HG03439 (cell line): ENCODE measurements at regions not wholly inside any gene's neighbourhood (a gene's known extent, or its start where the extent isn't known, plus 50 kb on each side); places are given as distances from the start of the nearest gene placed in this dataset.

Source experiments
- ATAC-seq: cut with Tn5 transposase; IDR thresholded peaks from one replicate; pipeline ENCODE4 v1.9.1; 2021; ENCODE audit warnings: mild to moderate bottlenecking, moderate library complexity; ENCODE audit not compliant: unreplicated experiment

DNA sequence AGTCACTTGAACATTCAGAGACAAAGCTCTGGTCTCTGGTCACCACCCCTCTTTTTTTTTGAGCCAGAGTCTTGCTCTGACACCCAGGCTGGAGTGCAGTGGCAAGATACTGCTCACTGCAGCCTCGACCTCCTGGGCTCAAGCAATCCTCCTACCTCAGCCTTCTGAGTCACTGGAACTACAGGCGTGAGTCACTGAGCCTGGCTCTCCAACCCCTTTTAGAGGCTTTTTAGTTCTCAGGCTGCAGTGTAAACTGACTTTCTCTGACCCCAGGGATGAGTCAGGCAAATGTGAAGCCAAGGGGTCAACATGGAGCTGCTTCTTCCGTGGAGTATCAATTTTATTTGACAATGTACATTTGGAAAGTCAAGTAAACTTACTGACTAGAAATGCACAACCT, 229.2 kb downstream of the PTTG2 start:
- no peak for ATAC-seq

DNA sequence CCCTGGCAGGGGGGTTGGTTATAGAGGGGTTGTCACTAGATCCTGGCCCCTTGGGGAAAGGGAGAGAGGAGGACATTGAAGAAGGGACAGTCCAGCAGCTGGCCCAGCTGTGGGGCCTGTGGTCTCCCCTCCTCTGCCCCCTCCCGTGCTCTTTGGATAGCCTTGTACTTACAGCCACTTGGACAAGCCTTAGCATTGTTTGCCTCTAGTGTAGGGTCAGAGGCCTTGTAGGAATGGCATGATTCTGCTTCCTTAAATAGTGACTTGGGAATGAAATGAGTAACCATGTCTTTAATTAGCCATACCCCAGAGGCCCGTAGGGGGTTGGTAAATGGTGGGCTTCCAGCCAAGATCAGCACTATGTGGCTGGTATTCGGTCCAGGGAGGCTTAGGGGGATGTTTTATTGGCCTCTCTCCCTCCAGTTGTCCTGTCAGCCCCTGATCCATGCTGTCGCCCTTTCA, 230.6 kb downstream of the PTTG2 start:
- ATAC-seq = no peak

- ATAC-seq = no peak
Observed at GRCh38 chr4:38192516-38192915, 232.3 kb downstream of the PTTG2 start.

DNA sequence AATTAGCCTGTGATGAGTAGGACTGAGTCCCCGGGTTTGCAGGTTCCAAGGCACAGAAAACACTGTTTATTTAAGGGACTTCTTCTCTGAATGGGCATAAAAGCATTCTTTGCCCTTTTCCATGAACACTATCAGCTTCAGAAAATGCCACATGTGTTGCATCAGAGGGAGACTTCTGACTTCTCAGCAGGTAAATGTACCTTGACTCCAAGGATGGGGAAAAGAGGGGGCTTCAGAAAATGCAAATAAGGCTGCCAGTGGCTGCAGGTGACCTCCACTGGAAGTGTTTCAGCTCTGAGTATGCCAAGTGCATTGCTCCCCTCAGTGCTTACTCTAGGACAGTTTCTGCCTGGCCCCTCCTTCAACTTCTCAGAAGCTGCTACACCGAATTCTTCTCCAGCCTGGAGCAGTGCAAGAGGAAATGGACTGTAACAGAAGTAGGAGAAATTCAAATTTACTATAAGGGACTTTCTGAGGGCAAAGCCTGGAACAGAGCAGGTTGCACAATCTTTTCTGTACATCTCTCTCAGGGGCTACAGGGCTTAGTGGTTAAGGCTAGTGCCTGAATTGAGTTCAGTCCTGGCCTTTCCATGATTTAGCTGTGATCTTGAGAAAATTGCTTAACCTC, 233.2 kb downstream of the PTTG2 start:
- ATAC-seq = no peak

- ATAC-seq = no peak
Observed at GRCh38 chr4:38194047-38194602, 233.9 kb downstream of the PTTG2 start.

DNA sequence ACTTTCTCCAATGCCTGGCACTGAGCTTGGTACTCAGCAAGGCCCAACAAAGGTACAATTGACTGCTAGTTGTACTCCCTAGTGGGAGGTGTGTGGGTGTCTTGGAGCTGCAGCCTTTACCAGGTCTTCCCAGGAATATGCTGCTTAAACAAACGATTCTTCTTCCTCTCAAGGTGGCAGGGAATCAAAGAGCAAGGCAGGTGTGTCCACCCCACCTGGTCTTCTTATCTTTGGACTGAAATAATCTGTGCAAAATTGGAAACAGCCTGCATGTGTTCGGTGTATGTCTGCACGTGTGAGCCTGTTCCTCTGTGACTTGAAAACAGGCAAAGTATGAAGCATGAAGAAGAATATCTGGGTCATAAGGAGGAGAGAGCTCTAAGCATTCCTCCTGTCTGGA, 235.3 kb downstream of the PTTG2 start:
- ATAC-seq = no peak

DNA sequence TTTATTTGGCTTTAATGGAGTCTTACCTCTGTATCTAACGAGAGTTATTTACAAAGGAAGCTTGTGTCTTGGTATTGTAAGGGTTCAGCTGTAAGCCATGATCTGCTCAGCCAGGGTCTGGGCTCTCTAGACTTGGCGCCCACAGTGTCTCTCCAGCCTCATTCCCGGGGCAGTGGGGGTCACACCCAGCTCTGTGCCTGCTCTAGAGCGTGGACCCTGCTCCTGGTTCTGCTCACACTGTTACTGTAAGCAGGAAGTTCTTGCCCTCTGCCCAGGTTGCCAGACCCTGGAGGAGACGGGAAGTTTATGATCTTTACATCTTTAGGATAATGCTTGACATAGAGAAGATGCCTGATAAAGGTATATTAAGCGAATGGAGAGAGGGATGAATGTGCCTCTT, 235.7 kb downstream of the PTTG2 start:
- ATAC-seq = no peak

DNA sequence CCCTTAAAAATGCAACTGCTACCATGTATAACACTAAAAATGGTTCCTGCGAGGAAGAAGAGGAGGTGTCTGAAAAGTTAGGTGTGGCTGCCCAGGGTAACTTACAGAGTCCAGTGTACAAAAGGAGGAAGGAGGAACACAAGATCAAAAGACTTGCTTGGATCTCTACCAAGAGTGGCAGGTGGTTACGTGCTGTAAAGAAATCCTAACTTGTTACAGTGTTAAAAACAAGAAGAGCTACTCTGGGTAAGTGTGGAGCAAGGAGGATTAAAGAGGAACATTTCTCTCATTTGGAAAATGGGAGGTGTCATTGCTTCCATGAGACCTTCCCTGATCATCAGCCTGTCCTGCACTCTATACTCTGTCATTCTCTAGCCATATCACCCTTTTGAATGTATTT, 242.0 kb downstream of the PTTG2 start:
- ATAC-seq = no peak

GRCh38 chr4:38203609-38204008, 243.4 kb downstream of the PTTG2 start:
- no peak for ATAC-seq

DNA sequence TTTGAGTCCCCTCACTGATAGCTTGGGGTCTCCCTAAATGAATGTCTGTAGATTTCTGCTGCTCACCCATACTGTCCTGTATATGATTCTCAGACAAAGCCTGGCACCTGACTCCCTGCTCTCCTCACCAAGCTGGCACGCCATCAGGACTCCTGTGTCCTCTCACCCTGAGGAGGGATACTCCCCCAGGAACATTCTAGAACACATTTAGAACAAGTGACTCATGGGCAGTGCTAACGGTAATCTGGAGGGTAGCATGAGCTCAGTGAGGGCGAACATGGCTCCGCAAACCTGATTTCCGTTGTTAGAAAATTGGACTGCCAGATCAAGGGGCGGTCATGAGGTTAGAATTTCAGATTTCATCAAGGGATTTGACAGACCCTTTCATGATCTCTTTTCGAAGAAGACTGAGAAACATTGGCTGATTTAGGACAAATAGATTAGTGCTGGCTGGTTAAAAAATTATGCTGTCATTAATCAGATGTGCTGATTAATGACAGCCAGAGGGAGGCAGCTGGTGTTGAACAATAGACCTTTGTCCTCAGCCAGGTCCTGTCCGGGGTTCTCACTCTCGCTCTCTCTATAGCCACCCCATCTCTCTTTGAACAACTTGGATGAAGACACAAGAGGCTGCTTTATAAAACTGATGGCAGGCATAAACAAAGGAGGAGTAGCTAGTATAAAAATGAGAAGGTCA, 244.3 kb downstream of the PTTG2 start:
- no peak for ATAC-seq

DNA sequence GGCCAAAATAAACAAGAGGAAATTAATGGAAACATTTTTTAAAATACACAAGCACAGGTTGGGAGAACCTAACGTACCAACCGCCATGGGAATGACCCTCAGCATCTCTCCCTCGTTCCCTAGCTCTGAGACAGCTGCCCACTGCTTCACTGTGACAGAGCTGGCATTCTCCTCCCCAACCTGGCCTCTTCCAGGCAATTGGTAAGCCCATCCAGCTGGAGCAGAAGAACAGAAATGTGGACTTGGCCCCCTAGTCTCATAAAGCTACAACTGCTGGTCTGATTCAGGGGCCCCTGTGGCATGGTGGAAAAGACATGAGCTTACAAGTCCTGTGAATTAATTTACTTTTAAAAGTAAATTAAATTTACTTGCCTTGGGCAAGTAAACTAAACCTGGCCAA, 245.1 kb downstream of the PTTG2 start:
- ATAC-seq = no peak

DNA sequence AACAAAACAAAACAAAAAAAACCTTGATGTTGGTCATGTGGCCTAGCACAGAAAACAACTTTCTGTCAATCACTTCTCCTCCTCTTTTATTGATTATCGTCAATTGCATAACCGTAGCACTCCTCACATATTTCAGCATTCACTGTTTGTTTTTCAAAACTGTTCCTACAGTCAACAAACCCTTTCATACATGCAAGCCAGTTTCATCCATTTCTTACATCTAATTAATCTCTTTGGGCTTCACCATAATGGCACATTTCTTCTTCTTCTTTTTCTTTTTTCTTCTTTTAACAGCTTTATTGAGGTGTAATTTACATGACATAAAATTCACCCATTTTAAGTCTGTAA, 246.9 kb downstream of the PTTG2 start:
- ATAC-seq = no peak

DNA sequence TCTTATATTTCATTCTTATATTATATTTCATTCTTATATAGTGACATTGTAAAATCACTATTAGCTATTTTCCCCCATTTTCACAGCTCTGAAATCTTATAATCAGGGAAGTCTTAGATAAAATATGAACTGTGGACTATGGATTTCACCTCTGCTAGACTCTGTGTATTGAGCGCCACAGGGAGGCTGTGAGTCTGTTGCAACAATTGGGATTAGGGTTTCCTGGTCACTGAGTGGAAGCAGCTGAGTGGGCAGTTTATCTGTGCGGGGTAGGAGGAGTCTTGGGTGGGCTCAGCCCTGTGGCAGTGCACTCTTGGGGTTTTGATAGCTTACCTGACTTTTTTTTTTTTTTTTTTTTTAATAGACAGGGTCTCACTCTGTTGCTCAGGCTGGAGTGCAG, 249.5 kb downstream of the PTTG2 start:
- no peak for ATAC-seq

DNA sequence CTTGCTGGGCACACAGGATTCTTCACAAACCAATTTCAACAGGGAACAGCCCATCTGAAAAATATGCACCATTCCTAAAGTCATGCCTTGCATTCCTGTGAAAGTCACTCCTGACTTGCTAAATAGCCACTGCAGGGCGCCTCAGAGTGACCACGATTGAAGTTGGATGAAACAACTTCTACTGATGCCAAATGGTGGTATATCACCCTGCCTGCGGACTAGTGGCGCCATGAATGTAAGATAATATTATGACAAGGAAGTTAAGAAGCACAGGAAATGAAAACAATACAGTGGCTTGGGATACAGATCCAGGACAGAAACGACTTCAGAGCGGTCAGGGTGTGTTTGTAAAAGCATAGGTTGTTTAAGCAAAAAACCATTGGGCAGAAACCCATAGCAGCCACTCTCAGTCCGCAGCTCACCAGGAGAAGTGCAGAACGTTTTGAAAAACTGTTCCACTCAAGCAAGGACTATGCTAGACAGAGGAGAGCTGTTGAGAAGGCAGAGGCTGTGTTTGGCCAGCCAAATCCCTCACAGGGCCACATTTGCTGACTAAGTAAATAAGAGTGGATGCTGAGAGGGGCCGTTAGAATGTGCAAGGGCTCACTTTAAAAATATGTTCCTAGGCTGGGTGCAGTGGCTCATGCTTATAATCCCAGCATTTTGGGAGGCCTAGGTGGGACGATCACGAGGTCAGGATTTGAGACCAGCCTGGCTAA, 250.4 kb downstream of the PTTG2 start:
- no peak for ATAC-seq

DNA sequence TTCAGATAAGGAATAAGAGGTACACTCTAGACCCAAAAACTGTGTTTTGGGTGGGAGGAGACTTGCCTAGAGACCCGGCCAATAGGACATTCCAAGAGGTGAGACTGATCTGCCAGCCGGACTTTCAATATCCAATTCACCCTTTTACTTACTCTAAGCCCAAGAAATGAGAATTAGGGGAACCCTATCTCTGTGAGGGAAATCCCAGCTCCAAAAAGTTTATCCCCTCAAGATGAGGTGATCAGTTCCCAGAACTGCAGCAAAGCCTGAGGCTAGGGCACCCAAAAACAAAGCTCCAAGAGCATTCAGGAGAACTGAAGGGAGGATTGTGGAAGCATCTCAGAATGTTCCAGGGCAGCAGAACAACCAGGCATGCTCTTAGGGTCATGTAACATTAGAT, 251.7 kb downstream of the PTTG2 start:
- ATAC-seq = no peak

DNA sequence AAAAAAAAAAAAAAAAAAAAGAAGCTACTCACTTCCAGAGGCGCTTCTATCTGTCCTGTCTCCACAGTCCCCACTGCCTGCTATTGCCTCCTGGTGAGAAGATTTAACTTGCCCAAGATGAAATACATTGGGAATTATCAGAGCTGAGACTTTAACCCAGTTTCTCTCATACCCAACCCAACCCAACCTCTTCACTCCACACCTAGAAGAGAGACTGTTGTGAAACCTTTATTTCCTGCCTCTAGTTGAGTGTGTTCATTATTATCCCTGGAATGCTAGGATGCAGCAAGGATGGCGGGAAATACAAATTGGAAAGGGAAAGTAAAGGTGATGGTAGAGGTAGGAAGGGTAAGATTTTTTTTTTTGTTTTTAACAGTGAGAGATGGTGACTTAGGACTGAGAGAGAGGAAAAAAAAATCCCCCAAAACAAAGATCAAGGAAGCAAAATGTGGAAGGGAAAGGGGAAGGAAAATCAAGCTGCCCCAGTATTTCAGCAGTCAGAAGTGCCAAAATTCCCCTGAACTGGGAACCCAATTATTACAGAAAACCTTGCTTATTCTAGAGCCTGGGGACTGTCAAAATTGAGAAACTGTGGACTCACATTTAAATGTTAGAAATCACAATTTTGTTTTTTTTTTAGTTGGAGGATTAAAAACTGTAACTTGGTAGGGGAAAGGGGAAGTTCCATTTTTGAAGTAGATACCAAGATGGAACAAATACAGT, 253.0 kb downstream of the PTTG2 start:
- no peak for ATAC-seq

DNA sequence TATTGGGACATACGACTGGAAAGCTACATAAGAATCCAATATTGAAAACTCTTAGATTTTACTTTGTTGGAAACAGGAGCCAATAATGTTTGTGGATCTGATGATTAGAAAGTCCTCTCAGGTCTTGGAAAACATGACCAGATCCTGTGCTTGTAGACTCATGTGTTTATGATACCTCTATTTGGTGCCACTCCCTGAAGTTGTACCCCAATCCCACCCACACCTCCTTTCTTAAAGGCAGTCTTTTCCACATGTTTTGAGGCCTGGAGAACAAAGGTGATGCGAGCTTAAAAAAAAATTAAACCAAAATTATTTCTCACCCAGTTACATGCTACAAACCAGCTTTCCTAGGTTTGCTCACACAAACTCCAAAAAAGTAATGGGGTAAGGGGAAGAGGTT, 262.7 kb downstream of the PTTG2 start:
- no peak for ATAC-seq

DNA sequence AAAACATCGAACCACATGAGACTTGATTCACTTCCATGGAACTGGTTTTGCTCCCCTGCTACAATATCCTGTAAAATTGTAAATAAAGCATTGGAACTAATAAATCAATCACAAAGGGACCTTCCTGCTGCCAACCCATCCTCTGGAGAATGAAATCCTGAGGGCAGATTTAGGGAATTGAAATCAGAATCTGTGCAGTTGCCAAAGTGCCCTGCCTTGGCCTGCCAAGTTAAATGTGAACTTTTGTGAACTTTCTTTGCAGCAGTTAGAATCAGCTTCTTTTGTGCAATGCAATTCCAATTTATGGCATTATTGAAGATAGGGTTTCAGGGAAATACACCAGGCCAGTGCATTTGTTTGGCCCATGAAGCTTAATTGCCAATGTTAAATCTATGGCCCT, 263.1 kb downstream of the PTTG2 start:
- no peak for ATAC-seq

DNA sequence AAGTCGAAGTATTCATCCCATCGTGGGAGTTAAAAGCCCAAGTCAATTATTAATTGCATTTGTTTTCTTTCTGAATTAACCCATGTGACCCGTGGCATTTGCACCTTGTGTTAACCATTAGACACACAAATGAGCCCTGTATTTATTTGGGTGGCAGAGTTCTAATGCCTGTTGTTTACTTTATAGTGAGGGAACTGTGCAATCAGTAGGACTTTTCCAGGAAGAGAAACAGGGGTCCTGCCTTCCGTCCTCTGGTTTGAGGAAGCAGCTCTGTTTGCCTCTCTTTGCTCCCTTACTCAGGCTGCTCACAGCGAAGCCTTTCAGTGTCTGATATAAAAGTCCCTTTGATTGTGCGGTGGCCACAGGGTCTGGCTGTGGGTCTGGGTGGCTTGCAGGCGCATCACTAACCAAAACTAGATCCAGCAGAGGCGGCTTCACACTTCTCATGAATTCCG, 263.6 kb downstream of the PTTG2 start:
- no peak for ATAC-seq

GRCh38 chr4:38224850-38225249, 264.7 kb downstream of the PTTG2 start:
- no peak for ATAC-seq

- no peak for ATAC-seq
Observed at GRCh38 chr4:38226170-38226569, 266.0 kb downstream of the PTTG2 start.
